HG03378 (cell line): ENCODE measurements at regions not wholly inside any gene's neighbourhood (a gene's known extent, or its start where the extent isn't known, plus 50 kb on each side); places are given as distances from the start of the nearest gene placed in this dataset.
A peak's percentile ranks its signal among the peaks of the same experiment; 100 is the strongest.
"Not testable (repeated sequence)": the region's sequence is repeated elsewhere in the genome, so short reads cannot be mapped to it uniquely, and the experiment has no call there.

Experiments used
- ATAC-seq: cut with Tn5 transposase; IDR thresholded peaks from one replicate; pipeline ENCODE4 v1.9.1; 2021; ENCODE audit warnings: mild to moderate bottlenecking, moderate library complexity; ENCODE audit not compliant: unreplicated experiment

- ATAC-seq, result no peak
Observed at GRCh38 chr16:58960034-58960433, 225.9 kb upstream of the GOT2 start.

DNA sequence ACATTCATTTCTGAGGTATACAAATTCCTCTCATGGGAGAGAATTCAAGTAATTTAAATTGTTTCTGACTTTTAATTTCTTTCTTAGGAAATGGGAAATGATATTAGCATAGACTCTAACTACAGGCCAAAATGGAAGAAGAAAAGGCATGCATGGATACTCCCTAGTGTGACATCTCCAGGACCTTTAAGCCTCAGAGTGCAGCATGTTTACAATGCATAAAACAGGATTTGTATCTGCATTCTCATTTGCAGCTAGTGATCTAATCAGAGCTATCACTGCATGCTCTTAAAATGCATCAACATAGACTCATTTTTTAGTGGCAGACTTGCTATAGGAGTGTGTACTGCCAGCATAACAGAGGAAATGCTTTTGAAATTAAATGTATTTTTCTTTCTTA, 224.6 kb upstream of the GOT2 start:
- no peak for ATAC-seq

- ATAC-seq, result no peak
Observed at GRCh38 chr16:58948244-58948643, 214.1 kb upstream of the GOT2 start.

DNA sequence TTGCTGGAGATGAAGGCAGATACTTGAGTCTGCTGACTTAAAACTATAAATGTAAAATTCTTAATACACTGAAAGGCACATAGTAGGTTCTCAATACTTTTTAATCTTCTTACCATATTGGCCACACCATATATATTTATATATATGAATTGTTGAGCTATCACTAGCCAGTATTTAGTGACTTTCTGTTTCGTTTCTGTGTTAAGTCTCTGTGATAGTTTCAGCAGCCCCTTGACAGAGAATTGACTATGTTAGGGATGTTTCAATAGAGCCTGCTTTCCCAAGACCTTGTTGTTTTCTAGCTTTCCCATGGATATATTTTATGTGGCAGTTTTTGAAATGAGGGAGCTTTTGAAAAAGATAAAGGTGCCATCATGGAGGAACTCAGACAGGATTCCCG, 206.5 kb upstream of the GOT2 start:
- no peak for ATAC-seq

DNA sequence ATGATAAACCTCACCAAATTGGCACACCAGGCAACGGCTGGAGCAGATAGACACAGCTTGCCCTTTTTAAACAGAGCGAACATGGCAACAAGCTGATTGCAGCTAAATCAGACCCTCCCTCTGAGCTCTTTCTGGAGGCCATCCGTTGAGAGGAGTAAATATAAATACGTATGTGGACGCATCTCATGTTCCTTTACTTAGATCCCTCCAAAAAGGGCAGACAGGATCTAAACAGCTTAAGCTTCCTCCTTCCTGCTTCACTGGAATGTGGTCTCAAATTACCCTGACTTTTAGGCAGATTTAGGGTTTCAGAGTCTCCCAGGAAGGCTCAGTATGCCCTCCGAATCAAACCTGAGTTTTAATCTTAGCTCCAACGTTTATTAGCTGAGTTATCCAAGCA, 204.7 kb upstream of the GOT2 start:
- ATAC-seq, result no peak

- no peak for ATAC-seq
Observed at GRCh38 chr16:58937661-58938060, 203.5 kb upstream of the GOT2 start.

DNA sequence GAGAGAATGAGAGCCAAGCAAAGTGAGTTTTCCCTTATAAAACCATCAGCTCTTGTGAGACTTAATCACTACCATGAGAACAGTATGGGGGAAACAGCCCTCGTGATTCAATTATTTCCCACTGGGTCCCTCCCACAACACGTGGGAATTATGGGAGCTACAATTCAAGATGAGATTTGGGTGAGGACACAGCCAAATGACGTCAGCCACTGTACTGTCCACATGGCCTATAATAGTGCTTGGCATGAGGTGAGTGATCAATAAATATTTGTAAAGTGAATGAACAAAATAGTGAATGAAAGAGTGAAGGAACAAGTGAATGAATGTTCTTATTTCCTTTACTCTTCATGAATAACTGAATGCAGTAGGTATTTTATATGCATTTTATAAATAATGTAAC, 199.1 kb upstream of the GOT2 start:
- no peak for ATAC-seq

DNA sequence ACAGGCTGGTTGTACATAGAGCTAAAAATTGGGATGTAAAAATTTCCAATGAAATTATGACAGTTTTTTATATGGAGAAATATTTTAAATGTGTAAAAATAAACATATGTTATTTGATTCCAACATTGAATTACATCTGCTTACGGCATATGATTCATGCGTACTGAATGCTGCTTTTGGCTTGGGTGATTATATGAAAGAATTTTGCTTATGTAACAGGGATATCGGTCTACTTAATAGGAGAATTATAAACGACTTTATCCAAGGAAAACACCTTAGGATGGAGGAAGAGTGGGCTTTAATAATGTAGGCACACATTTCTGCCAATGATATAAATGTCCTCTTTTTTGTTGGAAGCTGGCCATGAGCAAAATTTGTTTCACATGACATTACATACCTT, 197.3 kb upstream of the GOT2 start:
- ATAC-seq, result no peak

DNA sequence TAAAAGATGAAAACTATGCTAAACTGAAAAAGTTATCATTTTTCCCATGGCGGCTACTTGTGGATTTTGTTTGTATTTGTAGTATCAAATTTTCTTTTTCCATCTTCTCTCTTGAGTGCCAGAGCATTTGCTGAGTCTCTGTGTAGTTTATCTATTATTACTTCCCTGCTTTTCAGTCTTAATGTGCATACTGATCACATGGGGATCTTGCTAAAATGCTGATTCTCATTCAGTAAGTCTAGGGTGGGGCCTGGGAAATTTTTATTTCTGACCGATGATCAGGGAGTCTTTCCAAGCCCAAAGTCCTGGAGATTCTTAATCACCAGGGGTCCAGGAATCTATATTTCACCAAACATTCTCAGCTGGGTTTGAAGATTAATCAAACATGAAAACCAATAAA, 189.0 kb upstream of the GOT2 start:
- ATAC-seq, result no peak

GRCh38 chr16:58913456-58913855, 179.3 kb upstream of the GOT2 start:
- ATAC-seq, result no peak

DNA sequence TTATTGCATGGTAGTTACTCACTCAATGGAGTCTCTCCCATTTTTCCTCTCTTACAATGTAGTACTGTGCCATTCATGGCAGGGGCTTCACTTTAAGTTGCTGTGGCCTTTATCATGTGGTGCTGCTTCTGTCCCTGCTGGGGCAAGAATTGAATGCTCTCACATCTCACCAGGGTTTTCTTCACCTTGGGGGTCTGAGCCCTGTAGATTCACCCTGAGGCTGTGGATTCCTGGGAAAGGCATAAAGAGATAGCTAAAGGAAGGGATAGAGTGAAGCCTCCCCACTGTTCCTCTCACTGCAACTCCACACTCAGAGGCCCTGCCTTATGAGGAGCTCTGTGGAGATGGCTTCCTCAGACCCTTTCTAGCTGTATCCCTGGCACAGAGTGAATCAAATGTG, 178.5 kb upstream of the GOT2 start:
- no peak for ATAC-seq

DNA sequence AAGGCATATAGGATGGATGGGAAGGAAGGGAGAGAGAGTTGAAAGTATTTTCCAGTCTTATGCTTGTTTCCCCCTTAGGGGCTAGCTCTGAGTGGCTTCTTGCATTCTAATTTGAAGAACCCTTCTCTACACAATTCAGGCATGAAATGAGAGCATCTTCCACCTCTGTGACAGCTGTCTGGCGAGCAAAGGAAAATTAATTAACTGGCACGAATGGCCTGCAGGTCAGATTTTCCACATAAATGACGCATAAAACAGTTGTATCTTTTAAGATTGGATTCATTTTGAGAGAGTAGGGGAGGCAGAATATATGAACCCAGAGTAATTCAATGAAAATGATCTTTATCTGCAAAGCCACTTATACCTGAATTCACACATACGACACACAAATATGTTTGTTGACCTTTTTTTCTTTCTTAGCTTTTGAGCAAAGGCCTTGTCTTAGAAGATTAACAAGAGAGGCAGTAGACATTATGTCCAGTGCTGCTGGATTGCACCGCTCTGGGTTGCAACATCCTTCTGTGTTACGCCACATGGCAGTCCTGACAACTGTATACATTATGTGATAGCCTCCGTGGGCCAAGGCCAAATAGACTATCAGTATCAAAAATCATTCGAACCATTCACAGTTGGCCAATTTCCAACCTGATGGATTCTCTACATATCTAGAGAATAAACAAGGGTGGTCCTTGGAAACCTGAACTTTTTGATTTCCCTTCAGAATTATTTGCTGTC, 173.0 kb upstream of the GOT2 start:
- no peak for ATAC-seq

GRCh38 chr16:58904291-58904690, 170.2 kb upstream of the GOT2 start:
- no peak for ATAC-seq

DNA sequence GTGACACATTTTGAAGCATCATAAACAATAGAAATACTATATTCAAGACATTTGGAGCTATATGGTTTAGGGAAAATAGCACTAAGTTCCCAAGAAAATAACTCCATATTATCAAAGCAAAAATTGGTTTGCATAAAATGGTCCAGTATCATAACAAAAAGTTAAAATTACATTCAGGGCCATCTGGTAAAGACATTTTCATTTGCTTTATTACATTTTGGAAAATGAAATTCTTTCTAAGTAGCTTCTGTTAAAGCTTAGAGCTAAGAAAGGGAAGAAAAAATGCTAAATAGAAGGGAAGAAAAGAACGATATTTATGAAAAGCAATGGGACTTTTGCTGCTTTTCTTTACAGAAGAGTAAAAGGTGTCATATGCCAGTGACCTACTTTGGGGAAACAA, 155.4 kb upstream of the GOT2 start:
- ATAC-seq, result no peak

- peak; percentile 47 for ATAC-seq
Observed at GRCh38 chr16:58885528-58886170, 151.5 kb upstream of the GOT2 start.

- no peak for ATAC-seq
Observed at GRCh38 chr16:58884141-58884540, 150.0 kb upstream of the GOT2 start.

DNA sequence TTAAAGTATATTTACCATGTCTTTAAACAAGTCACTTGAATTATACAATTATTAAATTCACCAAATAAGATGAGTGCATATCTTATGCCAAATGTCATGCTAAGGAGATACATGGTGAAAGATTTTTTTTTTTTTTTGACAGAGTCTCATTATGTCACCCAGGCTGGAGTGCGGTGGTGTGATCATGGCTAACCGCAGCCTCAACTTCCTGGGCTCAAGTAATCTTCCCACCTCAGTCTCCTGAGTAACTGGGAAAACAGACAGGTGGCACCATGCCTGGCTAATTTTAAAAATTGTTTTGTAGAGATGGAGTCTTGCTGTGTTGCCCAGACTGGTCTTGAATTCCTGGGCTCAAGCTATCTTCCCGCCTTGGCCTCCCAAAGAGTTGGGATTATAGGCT, 149.0 kb upstream of the GOT2 start:
- no peak for ATAC-seq

DNA sequence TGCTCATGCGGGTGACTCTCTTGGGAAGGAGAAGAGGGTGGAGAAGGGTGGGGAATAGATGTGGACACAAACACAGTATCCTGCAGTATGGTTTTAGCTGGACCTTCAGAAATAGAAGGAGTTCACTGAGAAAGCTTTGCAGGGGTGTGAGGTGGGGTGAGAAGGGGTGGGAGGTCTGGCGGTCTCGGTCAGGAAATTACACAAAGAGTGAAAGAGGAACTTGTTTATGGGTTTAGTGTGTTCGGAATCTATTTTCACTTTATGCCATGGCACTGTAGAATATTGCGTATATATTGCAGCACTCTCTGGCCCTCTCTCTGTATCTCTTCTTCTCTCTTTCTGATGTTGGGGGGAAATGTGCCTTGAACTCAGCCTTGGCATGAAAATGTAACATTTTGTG, 148.2 kb upstream of the GOT2 start:
- ATAC-seq, result peak; percentile 96

- not testable (repeated sequence) for ATAC-seq
Observed at GRCh38 chr16:58878641-58879040, 144.5 kb upstream of the GOT2 start.

GRCh38 chr16:58866935-58867334, 132.8 kb upstream of the GOT2 start:
- ATAC-seq, result no peak

DNA sequence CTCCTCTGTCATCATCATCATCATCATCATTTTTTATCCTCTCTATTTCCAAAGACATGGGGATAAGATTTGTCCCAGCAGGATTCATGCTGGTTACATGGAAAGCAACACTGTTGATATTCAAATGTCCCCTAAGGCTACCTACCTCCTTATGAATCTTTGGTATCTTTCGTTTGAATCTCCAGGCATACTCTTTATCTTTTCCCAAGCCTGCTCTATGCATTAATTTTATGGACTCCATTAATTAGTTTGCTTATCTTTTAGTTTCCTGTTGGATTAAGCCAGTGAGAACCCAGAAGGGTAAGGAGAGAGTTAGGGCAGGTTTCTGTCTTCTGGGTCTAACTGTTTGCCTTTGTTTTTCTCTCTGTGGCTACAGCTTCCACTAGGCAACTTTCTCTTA, 129.6 kb upstream of the GOT2 start:
- no peak for ATAC-seq

DNA sequence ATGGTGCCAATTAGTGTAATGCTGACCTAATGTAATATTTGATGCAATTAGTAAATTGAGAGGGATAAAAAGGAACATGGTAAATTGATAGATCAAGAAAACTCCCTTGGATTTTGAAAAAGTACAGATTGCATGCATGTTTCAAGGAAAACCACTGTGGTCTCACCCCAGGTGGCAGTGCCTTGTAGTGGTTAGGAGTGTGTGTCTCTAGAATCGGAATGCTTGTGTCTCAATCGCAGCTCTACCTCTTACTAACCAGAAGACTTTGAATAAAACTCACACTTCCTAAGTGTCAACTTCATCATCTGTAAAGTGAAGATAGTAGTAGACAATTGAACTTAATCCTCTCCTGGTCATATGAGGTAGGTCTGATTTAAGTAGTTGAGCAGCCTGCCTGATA, 128.9 kb upstream of the GOT2 start:
- ATAC-seq, result no peak
